Bone marrow (tissue), 2 donors: ENCODE measurements at regions not wholly inside any gene's neighbourhood (a gene's known extent, or its start where the extent isn't known, plus 50 kb on each side); places are given as distances from the start of the nearest gene placed in this dataset.
"Not testable (repeated sequence)": the region's sequence is repeated elsewhere in the genome, so short reads cannot be mapped to it uniquely, and the experiment has no call there.

Experiments
- DNase-seq, 2 donors: peaks; one replicate each; lab custom pipeline; 2025; lab: John Stamatoyannopoulos, UW

GRCh38 chr13:94816256-94816655, 103.9 kb upstream of the SOX21 start:
- no peak for DNase-seq

- no peak for DNase-seq
These were observed 101.7 kb upstream of the SOX21 start for GRCh38 chr13:94813920-94814475.

- DNase-seq = no peak
These were observed 99.4 kb upstream of the SOX21 start for GRCh38 chr13:94811753-94812152.

GRCh38 chr13:94800423-94800822, 88.1 kb upstream of the SOX21 start:
- no peak for DNase-seq

GRCh38 chr13:94799299-94799698, 87.0 kb upstream of the SOX21 start:
- no peak for DNase-seq

GRCh38 chr13:94798738-94799137, 86.4 kb upstream of the SOX21 start:
- no peak for DNase-seq

- no peak for DNase-seq
These were observed 82.9 kb upstream of the SOX21 start for GRCh38 chr13:94795292-94795691.

- DNase-seq = not testable (repeated sequence)
These were observed 73.9 kb upstream of the SOX21 start for GRCh38 chr13:94786246-94786645.

- no peak for DNase-seq
These were observed 71.7 kb upstream of the SOX21 start for GRCh38 chr13:94784066-94784465.

GRCh38 chr13:94783489-94783888, 71.1 kb upstream of the SOX21 start:
- no peak for DNase-seq

- DNase-seq = no peak
These were observed 68.1 kb upstream of the SOX21 start for GRCh38 chr13:94780421-94780820.

GRCh38 chr13:94778986-94779385, 66.6 kb upstream of the SOX21 start:
- no peak for DNase-seq

GRCh38 chr13:94778585-94778984, 66.2 kb upstream of the SOX21 start:
- no peak for DNase-seq

GRCh38 chr13:94776956-94777355, 64.6 kb upstream of the SOX21 start:
- DNase-seq = no peak

- DNase-seq = no peak
These were observed 64.0 kb upstream of the SOX21 start for GRCh38 chr13:94776300-94776699.

GRCh38 chr13:94765814-94766213, 53.5 kb upstream of the SOX21 start:
- no peak for DNase-seq

GRCh38 chr13:94764576-94765321, 52.4 kb upstream of the SOX21 start:
- DNase-seq = no peak
